Fibroblast of lung (primary cell): ENCODE measurements at regions not wholly inside any gene's neighbourhood (a gene's known extent, or its start where the extent isn't known, plus 50 kb on each side); places are given as distances from the start of the nearest gene placed in this dataset.

Experiments used
- EZH2 ChIP-seq: IDR thresholded peaks from 2 replicates; pipeline ENCODE4 v1.5.1; 2012; ENCODE audit warnings: low read length, control low read depth, mild to moderate bottlenecking; ENCODE audit errors: missing control alignments
- TF ChIP-seq, protein P1 (sequence below), 2 donors: IDR thresholded peaks in 1 of 2; conservative IDR thresholded peaks in 1 of 2; 1 replicate in 1 of 2; 2 replicates in 1 of 2; pipeline ENCODE4 v1.5.1; 2011 to 2012; ENCODE audit warnings: low read length in 2 of 2, control low read depth in 1 of 2, inconsistent platforms in 1 of 2, low read depth in 1 of 2, mild to moderate bottlenecking in 1 of 2

DNA sequence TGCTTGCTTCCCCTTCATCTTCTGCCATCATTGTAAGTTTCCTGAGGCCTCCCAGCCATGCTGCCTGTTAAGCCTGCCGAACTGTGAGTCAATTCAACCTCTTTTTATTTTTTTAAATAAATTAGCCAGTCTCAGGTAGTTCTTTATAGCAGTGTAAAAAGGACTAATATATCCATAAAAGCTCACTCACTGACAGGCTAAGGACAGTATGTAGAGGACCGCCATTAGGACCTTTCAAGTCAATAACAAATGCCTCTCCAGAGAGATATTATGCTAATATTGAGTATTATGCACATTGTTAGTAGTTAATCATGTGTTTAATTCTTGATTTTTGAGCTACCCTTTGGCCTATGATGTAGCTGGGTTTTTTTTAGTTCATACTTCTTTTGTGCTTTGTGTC, 62.6 kb upstream of the GYPA start:
- TF ChIP-seq, protein P1, sequence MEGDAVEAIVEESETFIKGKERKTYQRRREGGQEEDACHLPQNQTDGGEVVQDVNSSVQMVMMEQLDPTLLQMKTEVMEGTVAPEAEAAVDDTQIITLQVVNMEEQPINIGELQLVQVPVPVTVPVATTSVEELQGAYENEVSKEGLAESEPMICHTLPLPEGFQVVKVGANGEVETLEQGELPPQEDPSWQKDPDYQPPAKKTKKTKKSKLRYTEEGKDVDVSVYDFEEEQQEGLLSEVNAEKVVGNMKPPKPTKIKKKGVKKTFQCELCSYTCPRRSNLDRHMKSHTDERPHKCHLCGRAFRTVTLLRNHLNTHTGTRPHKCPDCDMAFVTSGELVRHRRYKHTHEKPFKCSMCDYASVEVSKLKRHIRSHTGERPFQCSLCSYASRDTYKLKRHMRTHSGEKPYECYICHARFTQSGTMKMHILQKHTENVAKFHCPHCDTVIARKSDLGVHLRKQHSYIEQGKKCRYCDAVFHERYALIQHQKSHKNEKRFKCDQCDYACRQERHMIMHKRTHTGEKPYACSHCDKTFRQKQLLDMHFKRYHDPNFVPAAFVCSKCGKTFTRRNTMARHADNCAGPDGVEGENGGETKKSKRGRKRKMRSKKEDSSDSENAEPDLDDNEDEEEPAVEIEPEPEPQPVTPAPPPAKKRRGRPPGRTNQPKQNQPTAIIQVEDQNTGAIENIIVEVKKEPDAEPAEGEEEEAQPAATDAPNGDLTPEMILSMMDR (conservative IDR thresholded peaks at IDR 0.05 in 1 of 2, IDR thresholded peaks at IDR 0.05 in 1 of 2; ENCODE audit: low read depth in 1 of 2, low read length in 2 of 2) = no peak
- TF ChIP-seq EZH2 = no peak
